Fibroblast of skin of back (primary cell): ENCODE measurements at regions not wholly inside any gene's neighbourhood (a gene's known extent, or its start where the extent isn't known, plus 50 kb on each side); places are given as distances from the start of the nearest gene placed in this dataset.

Experiments used
- DNase-seq: peaks from one replicate; pipeline ENCODE4 v3.0.0-alpha.2; 2013

DNA sequence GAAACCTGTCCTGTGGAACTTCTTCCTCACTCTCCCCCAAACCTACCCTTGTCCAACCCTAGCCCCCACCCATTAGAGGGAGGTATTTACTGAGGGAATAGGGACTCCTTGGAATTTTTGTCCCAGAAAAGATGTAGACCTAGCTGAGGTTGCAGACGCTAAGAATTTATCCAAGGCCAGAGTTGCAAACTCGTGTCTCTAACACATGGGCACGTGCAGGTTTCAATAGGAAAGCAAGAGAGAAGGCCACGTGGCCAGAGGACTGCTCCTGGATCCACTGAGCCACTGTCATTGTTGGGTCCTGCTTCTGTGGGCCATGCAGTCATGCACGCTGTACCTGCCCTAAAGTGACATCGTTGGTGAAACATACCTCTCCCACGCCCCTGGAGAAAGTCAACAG is 243.4 kb upstream of the KCNG1 start:
- no peak for DNase-seq

DNA sequence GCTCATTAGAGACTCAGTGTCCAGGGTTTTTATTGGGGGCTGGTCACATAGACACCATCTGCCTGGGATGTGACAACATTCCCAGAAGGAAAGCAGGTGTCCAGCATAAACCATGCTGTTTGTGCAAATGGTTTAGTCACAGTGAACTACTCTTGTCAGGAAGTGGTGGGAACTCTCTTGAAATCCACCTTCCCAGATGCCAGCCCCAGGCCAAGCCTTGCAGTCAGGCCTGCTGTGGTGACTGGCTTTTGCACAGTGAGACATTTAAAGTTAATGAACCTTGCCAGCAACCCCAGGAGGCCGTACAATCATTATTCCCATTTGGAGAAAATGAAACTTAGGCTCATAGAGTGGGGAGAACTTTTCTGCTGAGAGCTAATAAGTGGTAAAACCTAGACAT is 242.5 kb upstream of the KCNG1 start:
- no peak for DNase-seq

DNA sequence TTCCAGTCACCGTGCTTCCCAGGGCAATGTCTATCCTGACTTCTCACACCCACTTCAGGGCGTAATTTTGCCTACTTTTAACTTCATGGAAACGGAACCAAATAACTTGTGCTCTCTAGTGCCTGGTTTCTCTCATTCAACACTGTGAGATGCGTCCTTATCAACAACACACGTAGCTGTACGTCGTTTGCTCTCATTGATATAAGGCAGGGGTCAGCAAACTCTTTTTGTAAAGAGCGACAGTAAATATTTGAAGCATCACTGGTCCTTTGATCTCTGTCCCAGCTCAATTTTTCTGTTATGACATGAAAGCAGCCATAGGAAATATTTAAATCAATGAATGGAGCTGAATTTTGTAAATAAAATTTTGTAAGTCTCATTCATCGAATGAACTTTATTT is 239.3 kb upstream of the KCNG1 start:
- DNase-seq, result no peak

DNA sequence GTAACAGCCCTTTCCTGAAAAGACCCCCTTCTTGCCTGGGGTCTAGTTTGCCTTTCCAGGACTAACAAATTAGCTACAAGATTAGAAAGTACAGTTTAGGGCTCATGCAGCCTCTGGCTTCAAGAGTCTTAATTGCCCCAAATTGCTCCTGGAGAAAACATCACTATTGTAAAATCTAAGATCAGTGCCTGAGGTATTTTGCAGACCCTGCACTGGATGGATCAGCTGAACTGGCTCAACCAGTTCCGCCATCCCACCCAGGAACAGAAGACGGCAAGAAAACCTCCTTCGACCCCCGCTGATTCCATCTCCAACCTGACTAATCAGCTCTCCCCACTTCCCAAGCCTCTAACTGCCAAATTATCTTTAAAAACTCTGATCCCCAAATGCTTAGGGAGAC is 236.5 kb upstream of the KCNG1 start:
- DNase-seq, result no peak

DNA sequence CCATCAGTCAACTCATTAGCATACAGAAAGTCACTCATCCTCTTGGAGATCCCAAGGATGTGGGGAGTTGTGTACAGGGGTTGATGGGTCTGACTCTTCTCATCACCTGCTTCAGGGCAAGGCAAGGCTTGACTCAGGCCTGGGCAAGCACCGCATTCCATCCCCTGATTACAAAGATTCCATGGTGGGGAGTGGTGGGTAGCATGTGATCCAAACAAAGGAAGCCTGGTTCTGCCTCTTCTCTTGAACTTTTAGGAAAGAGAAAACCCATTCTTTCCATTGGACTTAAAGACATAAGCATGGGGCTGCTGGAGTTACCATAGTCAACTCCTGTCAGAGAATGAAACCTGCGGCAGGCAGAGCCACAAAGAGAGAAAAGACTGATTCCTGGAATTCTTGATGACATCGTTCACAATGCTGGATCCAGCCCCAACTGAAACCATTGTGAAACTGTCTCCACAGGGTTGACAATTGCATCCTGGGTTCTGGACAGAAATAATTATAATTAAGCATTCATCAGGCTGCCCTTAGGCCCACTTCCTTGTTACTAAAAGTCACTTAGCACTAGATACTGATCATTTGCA is 235.8 kb upstream of the KCNG1 start:
- peak; percentile 36 for DNase-seq

DNA sequence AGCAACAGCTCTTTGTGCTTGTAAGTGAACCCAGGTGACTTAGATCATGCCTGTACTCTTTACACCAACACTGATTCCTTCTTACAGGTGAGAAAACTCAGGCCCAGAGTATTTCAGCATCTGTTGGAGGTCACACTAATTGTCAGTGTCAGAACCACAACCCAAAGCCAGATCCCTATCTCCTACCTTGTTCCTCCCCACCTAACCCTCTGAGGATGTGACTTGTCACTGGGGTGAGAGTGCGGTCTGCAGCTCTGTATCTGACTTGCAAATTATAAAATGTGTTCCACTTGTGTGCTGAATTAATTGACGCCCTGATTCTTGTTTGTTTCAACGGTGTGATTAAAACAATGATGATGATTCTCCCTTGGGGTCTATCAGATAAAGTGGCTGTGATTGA is 232.5 kb upstream of the KCNG1 start:
- no peak for DNase-seq

DNA sequence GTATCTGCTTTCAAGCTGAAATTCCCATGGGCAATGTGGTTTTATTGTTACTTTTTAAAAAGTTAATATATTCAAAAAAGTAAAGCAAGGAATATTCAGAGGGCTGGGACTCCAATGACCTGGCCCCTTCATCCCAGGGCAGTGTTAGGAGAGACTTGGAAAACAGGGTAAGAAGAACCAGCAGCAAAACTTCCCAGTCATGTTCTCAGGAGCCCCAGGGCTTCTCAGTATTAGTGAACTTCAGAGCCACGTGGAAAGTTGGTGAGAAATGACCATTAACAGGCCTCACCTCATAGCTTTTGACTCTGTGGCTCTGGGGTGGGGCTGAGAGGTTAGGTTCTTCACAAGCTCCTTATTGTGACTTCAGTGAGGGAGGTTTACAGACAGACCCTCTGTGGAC is 230.4 kb upstream of the KCNG1 start:
- no peak for DNase-seq

DNA sequence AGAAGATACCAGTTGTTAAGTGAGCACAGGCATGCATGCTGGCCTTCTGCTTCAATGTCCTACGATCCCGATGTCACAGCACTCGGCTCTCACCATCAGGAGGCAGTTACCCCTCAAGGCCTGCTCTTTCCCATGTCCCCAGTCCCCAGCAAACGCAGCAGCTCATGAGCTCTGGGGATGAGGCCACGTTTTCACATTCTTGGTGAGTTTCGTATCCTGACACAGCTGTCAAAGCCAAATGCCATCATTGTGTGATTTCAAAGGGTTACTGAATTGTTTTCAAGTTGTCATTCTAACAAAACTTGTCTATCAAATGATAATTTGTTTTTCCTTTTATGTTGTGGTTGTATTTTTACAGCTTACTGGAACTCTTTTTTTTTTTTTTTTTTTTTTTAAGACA is 226.9 kb upstream of the KCNG1 start:
- no peak for DNase-seq

DNA sequence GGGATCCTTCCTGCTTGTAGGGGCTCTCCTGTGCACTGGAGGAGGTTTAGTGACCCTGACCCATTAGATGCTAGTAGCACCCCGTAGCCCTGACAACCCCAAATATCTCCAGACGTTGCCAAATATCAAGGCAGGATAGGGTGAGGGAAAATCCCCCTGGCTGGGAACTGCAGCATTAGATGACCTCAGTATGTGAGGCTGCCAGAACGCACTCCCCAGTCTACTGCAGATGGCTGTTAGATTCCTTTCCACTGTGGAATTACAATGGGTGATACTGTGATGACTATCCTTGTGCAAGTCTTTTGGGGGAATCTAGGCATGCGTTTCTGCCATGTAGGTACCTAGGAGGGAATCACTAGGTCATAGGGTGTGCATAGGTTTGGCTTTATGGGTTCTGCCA is 226.3 kb upstream of the KCNG1 start:
- DNase-seq, result no peak

DNA sequence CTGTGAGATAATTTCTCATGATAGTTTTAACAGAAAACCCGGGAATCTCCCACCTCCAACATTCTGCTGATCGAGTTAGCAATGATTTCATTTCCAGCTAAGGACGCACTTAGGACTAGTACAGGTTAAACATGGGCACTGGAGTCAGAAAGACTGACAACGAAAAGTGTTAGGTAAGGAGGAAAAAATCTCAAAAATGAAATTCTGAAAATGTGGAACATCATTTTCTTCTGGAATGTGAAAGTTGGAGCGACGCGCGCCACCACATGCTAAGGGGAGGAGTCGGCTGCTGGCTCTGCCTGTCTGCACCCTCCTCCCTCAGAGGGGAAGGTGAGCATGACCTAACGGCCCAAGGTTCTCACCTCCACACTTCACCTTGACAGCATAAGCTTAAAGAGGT is 221.6 kb upstream of the KCNG1 start:
- no peak for DNase-seq

DNA sequence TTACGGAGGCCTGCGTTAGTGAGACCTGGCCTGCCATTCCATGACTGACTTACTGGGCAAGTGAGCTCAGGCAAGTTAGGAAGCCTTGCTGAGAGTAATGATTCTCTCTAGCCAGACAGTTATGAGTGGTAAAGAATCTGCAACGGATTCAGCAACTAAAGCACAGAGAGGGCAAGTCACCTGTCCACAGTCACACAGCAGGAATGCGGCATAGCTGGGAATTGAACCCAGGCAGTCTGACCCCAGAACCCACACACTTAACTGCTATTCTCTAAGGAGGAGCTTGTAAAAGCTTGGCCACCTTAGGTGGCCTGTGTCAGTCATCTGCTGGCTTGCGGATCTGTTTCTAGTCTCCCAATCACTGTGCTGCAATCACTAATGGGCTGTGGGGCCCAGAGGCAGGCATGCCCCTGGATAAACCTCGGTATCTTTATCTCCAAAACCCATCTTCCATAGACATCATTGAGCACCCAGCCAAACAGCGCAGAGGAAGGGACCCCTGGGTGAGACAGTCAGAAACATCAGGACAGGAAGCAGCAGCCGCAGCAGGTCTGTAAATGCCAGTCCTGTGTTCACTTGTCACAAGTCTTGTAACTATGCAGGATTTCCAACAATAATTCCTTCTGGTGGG is 215.9 kb upstream of the KCNG1 start:
- no peak for DNase-seq

DNA sequence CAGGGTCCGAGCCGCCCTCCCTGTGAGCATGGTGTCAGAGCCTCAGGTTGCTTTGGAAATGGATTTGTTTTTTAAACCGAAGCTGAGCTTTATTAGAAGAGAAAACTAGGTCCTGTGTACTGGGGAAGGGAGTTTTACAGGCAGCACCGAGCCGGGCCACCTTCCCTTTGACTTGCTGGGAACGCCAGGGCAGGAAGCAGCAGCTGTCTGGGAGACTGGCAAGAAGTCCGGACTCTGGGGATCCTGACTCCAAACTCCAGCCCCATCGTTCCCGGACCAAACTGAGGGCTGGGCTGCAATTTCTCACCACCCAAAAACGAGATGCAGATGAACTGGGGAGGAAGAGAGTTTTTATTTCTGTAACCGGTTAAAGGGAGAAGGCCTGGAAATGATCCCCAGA is 214.9 kb upstream of the KCNG1 start:
- no peak for DNase-seq

DNA sequence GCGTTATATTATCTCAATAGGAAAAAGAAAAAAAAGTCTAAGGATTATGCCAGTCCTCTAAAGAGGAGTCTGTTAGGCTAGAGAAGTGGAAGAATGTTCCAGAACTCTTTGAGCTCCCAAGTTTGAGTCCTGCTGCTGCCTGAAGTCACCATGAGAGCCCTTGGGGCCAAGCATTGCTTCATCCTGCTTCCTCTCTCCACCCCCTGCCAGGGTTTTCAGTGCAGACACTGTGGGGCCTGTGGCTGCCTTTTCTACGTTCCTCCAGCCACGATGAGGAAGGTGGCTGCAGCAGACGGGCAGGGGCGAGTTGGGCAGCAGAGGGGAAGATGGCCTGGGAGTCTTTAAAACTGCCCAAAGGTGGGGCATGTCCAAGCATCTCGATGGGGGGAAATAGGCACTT is 214.4 kb upstream of the KCNG1 start:
- DNase-seq, result no peak

DNA sequence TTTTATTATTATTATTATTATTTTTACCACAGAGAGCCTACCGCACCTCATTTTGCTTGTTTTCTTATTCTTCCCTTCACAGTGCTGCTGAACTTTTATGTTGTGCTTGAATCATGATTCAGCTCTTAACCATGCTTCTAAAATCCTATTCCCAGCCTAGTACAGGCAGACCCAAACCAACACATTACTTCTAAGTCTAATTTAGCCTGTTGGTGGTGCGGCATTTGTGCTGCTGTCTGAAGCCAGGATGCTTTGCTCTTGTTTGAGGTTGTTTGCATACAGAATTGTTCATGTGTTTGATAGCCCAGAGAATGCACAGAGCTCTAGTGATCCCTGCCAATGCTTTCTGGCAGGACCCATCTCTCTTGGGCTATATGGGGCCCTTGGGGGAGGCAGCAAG is 213.5 kb upstream of the KCNG1 start:
- peak; percentile 17 for DNase-seq

DNA sequence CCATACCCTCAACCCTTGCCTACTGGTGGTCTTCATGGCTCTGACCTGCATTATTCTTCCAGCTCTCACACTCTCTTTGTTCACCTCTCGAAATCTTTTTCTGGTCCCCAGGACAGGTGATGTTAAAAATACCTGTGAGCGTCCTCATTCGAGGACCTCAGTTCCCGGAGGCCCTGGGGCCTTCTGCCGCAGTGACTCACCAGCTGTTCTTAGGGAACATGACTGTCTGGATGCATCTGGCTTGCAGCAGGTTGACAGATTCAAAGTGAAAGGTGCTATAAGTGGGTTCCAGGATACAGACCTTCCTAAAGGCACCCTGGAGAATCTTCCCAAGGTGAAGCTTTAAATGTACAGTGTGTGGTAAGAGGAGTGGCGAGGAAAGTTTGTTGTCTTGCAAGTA is 210.4 kb upstream of the KCNG1 start:
- no peak for DNase-seq

DNA sequence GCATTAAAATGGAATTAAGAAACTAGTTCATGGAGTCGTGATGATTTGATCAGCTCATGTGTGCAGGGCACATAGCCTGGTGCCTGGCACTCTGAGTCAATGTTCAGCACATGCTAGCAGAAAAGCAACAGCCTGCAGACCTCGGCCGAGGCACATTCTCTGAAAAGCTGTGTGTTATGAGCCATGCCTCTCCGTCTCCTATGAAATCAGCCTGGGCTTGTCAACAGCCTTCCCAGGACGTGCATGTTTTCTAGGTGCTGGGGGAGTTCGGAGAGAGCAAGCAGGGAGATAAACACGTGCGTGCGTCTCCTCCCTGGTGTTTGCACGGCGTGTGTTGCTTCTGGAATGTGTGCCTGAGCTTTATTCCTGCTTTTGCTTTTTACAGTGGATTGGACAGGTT is 207.8 kb upstream of the KCNG1 start:
- DNase-seq, result no peak

DNA sequence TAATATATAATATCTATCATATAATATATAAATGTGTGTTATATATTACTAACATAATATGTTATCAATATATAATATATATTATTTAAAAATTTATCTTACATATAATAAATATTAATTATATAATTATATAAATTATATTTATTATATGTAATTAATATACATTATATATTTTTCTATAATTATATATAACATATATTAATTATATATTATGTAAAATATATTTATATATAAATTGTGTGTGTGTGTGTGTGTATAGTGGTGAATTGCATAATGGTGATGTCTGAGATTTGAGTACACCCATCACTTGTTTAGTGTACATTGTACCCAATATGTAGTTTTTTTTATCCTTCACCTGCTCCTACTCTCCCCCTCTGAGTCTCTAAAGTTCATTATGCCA is 205.9 kb upstream of the KCNG1 start:
- DNase-seq, result no peak

DNA sequence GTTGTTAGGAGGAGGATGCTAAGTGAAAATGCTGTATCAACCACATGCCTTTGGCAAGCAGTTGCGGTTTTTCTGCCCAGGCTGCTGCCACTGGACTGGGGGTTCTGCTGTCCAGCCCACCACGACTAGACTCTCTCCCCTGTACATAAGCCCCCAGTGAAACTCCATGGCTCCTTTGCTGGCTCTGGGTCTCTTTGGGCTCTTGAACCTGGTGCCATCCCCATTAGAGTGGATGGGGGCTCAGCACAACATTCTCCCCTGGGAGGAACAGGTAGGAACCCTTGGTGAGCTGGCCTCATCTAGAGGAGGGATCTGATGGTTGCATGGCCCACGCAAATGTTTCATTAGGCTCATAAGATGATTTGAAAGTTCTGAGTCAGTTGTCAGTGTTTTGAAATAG is 204.8 kb upstream of the KCNG1 start:
- no peak for DNase-seq

DNA sequence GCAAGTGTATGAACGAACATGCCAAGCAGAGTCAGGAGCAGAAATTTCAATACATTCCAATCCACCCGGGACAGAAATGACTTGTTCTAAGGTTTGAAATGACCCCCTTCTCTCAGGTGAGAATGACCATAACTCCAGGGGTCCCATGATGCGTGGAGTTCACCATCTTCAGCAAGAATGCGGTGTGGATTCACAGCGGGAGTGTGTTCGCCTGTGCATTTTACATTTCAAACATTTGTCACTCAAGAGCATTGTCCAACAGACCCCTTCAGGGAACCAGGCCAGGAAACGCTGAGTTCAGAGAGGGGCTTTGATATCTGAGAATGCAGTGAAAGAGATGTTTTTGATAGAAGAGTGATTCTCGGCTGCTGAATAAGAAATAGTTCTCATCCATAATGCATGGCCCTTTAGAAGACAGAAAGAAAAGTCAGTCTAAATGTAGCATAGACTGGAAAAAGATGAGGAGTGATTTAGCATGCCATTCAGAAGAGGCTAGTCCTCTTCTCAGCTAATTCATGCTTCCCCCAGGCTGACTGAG is 200.3 kb upstream of the KCNG1 start:
- DNase-seq, result no peak

DNA sequence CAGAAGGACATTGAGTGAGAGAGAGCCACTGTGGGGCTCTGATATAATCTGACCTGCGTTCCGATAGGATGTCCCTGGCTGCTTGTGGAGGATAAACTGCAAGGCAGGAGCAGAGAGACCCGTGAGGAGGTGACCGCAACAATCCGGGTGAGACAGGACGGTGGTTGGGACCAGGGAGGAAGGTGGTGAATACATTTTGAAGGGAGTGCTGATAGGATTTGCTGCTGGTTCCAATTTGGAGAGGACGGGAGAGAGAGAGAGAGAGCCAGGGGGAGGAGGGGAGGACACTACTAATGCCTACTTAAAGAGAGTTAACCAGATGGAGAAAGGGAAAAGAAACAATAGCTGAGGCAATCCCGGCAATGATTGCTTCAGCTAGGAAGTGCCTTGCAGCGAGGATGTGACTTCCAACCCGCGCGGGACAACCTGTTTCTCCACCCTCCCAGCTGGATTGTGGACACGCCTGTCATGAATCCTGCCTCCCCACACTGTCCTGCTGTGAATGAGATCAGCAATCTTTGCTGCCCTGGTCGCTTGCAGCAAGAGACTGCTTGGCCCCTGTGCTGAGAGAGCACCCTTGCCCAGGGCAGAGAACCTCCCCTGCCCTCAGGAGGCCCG is 199.0 kb upstream of the KCNG1 start:
- peak; percentile 80 for DNase-seq

DNA sequence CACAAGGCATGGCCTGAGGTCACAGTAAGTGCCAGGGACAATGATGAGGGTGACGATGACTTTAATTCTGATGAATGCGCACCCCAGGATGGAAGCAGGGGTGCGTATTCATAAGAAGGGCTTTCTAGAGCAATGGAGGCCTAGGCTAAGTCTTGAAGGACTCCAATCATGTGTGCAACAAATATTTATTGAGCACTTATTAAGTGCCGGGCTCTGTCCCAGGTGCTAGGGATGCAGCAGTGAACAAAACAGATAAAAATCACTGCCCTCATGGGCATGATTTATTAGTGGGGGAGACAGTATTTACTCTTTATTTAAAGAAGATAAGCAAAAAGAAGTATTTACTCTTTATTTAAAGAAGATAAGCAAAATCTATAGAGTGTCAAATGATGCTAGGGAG is 198.2 kb upstream of the KCNG1 start:
- no peak for DNase-seq

DNA sequence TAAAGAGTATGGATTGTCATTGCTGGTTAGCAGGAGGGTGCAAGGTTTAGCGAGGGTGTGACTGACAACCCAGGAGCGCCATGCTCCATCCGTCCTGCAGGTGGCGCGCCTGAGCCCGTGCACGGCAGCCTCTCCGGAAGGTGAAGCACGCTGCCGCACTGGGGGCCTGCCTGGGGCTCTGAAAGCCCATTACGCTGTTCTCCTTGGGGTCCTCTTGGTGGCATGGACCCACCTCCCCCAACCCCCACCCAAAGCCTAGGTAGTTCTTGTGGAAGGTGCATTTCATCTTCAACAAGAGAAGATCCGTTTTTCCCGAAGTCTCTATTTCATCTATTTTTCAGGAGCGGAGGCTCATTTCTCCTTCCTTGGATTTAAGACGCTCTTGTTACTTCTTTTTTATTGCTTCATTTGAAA is 197.4 kb upstream of the KCNG1 start:
- no peak for DNase-seq

DNA sequence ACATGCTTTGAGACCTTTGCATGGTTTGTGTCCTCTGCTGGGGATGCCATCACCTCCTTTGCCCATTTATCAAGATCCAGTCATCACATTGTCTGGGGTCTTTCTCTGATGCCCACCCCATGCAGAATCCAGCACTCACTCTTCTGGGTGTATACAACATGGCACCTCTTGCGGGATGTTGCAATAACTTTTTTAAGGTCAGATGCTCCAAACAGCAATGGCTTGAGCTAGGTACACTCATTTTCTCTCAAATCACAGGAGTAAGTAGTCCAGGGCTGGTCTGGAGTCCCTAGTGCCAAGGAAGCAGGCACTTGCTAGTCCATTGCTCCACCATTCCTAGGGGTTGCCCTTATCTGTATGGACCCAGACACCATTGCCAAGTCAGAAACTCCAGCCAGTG is 196.6 kb upstream of the KCNG1 start:
- DNase-seq, result no peak

DNA sequence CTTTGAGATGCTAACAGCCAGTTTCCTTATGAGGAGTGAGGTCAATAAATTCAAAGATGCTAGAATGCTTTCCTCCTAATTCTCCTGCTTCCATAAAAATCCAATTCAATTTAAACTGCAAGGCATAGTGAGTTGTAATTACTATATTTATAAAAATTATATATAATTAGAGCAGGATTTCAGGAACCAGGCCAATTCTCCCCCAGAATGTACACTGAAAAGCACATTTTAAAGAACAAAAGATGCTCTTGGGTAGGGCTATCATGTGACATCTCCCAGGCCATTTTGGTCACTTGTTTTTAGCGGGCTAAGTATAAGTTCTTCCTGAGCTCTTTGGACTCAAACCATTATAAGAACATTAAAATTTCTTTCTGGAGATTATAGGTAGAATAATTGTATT is 195.7 kb upstream of the KCNG1 start:
- no peak for DNase-seq
